Peyer's patch (tissue), 4 donors: ENCODE measurements at regions not wholly inside any gene's neighbourhood (a gene's known extent, or its start where the extent isn't known, plus 50 kb on each side); places are given as distances from the start of the nearest gene placed in this dataset.

Experiments used
- POLR2A ChIP-seq, 2 donors: fragments of 450-650 bp; IDR thresholded peaks; one replicate each; pipeline ENCODE4 v1.5.1; 2017; ENCODE audit warnings: antibody characterized with exemption in 2 of 2, mild to moderate bottlenecking in 2 of 2, moderate library complexity in 2 of 2
- TF ChIP-seq, protein P1 (sequence below), 6 experiments: fragments of 450-650 bp in 4 of 6; fragments of 200-600 bp in 2 of 6; sonication (generic) in 1 of 6; IDR thresholded peaks; one replicate each; pipeline ENCODE4 v1.5.1; 2017 to 2019; ENCODE audit warnings: antibody characterized with exemption in 6 of 6, mild to moderate bottlenecking in 3 of 6, moderate library complexity in 1 of 6

DNA sequence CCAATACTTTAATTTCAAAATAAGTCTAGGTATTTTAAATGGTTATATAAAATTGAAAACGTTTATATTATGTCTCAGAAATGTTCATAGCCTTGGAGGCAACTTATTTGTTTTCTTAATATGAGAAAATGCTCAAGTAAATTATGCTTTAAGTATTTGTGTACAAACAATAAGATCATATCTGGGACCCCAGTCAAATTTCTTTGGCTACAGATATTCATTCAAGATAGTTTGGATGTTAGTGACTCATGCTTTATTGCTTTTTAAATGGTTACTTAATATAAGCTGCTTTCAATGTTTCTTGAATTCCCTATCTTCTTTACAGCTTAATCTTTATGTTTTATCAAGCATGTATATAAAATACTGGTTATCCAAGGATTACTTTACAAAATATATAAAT lies 291.3 kb downstream of the KCNC2 start:
- TF ChIP-seq, protein P1, sequence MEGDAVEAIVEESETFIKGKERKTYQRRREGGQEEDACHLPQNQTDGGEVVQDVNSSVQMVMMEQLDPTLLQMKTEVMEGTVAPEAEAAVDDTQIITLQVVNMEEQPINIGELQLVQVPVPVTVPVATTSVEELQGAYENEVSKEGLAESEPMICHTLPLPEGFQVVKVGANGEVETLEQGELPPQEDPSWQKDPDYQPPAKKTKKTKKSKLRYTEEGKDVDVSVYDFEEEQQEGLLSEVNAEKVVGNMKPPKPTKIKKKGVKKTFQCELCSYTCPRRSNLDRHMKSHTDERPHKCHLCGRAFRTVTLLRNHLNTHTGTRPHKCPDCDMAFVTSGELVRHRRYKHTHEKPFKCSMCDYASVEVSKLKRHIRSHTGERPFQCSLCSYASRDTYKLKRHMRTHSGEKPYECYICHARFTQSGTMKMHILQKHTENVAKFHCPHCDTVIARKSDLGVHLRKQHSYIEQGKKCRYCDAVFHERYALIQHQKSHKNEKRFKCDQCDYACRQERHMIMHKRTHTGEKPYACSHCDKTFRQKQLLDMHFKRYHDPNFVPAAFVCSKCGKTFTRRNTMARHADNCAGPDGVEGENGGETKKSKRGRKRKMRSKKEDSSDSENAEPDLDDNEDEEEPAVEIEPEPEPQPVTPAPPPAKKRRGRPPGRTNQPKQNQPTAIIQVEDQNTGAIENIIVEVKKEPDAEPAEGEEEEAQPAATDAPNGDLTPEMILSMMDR (IDR thresholded peaks at IDR 0.05): no peak
- no peak for TF ChIP-seq POLR2A (IDR thresholded peaks at IDR 0.05)
